ENCODE measurements at regions not wholly inside any gene's neighbourhood (a gene's known extent, or its start where the extent isn't known, plus 50 kb on each side); places are given as distances from the start of the nearest gene placed in this dataset.

DNA sequence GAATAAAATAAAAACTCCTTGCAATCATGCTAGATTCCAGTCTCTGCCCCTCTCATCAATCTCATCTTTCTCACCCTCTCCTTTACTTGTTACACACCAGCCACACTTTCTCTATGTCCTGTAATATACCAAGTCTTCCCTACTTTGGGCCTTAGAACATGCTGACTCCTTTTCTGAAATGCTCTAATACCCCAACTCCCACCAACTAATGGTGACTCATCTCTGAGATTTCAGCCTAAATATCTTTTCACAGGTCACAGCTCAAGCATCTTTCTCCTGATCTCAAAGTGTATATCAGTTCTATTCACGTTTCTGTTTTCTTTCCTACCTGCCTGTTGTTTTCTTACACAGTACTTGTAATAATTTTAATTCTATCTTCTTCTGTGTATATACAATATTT lies 378.9 kb upstream of the PRICKLE1 start:
- WGBS, 2 experiments (ENCODE audit: insufficient coverage in 2 of 2), result no CpG with 5 or more reads among the region's 1 CpG
- Histone ChIP-seq H3K36me3 (ENCODE audit: control insufficient read depth, insufficient read depth, low read length) (no peaks in the 10 kb centered on the region), H3K4me1 (ENCODE audit: control insufficient read depth, insufficient read depth, low read length, poor library complexity, severe bottlenecking) (peaks cover 9% of the 10 kb centered on the region), H3K4me3 (ENCODE audit: extremely low read depth, insufficient read depth, low read length, poor library complexity, severe bottlenecking) (no peak overlapping the region), H3K27ac (ENCODE audit: low read depth, low read length, severe bottlenecking) (no peak overlapping the region), H3K9me3 (ENCODE audit: control insufficient read depth, low read length) (no peaks in the 10 kb centered on the region)

DNA sequence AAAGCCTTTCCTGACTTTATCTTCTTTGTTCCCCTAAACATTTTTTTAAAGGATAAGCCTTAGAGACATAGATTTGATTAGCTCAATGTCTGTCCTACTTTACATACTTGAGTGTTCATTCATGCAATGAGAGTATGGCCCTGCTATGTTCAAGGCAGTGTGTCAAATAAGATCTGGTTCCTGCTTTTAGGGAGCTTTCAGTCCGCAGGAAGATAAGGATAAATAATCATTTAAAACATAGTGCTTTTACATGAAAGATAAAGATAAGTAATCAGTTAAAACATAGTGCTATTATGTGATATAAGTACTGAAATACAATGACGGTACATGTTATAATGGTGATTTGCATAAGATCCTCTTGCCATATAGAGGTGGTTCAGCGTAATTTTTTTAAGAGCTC lies 378.3 kb upstream of the PRICKLE1 start:
- no peak overlapping the region for H3K4me3 ChIP-seq (ENCODE audit: extremely low read depth, insufficient read depth, low read length, poor library complexity, severe bottlenecking)
- WGBS, 2 experiments (ENCODE audit: insufficient coverage in 2 of 2), result no CpG with 5 or more reads among the region's 3 CpGs
- no peaks in the 10 kb centered on the region for H3K9me3 ChIP-seq (ENCODE audit: control insufficient read depth, low read length)
- no peaks in the 10 kb centered on the region for H3K36me3 ChIP-seq (ENCODE audit: control insufficient read depth, insufficient read depth, low read length)
- H3K4me1 ChIP-seq (ENCODE audit: control insufficient read depth, insufficient read depth, low read length, poor library complexity, severe bottlenecking), result peaks cover 9% of the 10 kb centered on the region
- H3K27ac ChIP-seq (ENCODE audit: low read depth, low read length, severe bottlenecking), result no peak overlapping the region

DNA sequence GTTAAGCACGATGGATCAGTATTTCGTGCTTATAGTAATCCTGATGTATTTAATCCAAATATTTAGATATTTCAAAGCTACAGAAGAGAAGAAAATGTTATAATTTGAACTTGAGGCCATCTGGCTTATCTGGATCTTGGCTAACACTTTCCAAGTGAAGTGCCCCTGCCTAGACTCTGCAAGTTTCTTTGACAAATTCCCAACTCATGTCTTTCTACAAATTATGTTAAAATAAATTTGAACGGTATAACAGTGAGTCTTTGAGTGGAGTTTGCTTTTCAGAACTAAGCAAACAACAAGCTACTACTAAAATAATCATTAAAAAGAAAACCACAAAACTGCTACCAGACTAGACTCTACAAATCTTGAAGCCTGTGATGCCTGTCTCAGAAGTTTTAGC lies 374.4 kb upstream of the PRICKLE1 start:
- Histone ChIP-seq H3K4me3 (ENCODE audit: extremely low read depth, insufficient read depth, low read length, poor library complexity, severe bottlenecking) (no peak overlapping the region), H3K36me3 (ENCODE audit: control insufficient read depth, insufficient read depth, low read length) (no peaks in the 10 kb centered on the region), H3K27ac (ENCODE audit: low read depth, low read length, severe bottlenecking) (no peak overlapping the region), H3K4me1 (ENCODE audit: control insufficient read depth, insufficient read depth, low read length, poor library complexity, severe bottlenecking) (peaks cover 6% of the 10 kb centered on the region), H3K9me3 (ENCODE audit: control insufficient read depth, low read length) (no peaks in the 10 kb centered on the region)
- no CpG with 5 or more reads among the region's 3 CpGs for WGBS, 2 experiments (ENCODE audit: insufficient coverage in 2 of 2)

DNA sequence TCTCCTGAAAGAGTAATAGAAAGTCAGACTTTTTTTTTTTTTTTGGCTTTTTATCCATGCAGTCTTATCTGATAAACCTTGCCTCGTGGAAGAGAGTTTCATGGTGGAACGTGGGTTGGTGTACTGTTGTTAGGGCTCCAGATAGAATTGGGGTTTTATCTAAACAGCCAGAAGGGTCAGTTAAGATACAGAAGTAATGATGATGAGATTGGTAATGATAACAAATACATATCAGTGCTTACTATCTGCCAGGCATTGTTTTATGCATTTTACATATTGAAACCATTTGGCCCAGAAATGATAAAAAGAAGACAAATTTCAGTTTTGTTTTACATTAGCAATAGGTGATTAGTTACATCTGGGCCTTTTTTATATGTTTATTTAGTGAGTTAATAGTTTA lies 372.8 kb upstream of the PRICKLE1 start:
- no peak overlapping the region for H3K27ac ChIP-seq (ENCODE audit: low read depth, low read length, severe bottlenecking)
- no peaks in the 10 kb centered on the region for H3K9me3 ChIP-seq (ENCODE audit: control insufficient read depth, low read length)
- 80% methylated on average over 1 to 2 of the region's 2 CpGs for WGBS, 2 experiments (ENCODE audit: insufficient coverage in 2 of 2)
- no peak overlapping the region for H3K4me3 ChIP-seq (ENCODE audit: extremely low read depth, insufficient read depth, low read length, poor library complexity, severe bottlenecking)
- H3K4me1 ChIP-seq (ENCODE audit: control insufficient read depth, insufficient read depth, low read length, poor library complexity, severe bottlenecking), result no peaks in the 10 kb centered on the region
- no peaks in the 10 kb centered on the region for H3K36me3 ChIP-seq (ENCODE audit: control insufficient read depth, insufficient read depth, low read length)

DNA sequence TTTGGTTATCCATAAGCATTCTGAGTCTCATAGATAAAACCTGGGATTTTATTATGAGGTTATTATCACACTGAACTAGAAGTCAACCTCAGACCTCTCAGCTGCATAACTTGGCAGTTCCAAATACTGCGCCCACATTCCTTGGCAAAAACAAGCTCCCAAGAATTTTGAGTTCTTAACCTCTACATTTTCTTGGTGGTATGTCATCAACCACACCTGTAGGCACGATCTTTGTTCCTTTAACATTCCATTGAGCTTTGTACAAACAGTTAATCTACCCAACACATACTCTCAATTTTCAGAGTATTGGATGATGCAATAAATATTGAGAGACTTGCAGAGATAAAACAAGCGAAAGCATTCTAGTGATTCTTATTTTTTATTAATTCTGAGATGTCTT lies 371.8 kb upstream of the PRICKLE1 start:
- Histone ChIP-seq H3K36me3 (ENCODE audit: control insufficient read depth, insufficient read depth, low read length) (no peaks in the 10 kb centered on the region), H3K27ac (ENCODE audit: low read depth, low read length, severe bottlenecking) (no peak overlapping the region), H3K4me3 (ENCODE audit: extremely low read depth, insufficient read depth, low read length, poor library complexity, severe bottlenecking) (no peak overlapping the region), H3K4me1 (ENCODE audit: control insufficient read depth, insufficient read depth, low read length, poor library complexity, severe bottlenecking) (no peaks in the 10 kb centered on the region), H3K9me3 (ENCODE audit: control insufficient read depth, low read length) (no peaks in the 10 kb centered on the region)
- WGBS, 2 experiments (ENCODE audit: insufficient coverage in 2 of 2), result 100% methylated on average over 1 of the region's 3 CpGs

DNA sequence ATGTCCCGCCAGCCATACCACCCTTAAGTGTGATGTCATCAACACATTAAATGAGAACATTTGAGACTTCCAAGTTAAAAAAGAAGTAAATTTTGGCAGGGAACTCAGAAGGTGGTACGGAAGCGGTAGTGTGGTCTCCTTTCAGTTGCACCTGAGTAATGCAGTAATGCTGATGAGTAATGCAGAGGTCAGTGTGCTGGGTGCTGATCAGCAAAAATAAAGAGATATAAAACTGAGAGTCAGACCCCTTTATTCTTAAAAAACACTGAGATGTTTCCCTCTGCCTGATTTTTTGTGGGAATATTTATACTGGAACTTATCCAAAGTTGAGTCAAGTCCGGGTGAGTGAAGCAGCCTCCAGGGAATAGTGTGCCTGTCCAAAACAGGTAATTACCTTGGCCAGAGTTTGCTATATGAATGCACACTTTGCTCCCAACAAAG lies 370.6 kb upstream of the PRICKLE1 start:
- 94 to 97% methylated on average over 3 of the region's 4 CpGs for WGBS, 2 experiments (ENCODE audit: insufficient coverage in 2 of 2)

DNA sequence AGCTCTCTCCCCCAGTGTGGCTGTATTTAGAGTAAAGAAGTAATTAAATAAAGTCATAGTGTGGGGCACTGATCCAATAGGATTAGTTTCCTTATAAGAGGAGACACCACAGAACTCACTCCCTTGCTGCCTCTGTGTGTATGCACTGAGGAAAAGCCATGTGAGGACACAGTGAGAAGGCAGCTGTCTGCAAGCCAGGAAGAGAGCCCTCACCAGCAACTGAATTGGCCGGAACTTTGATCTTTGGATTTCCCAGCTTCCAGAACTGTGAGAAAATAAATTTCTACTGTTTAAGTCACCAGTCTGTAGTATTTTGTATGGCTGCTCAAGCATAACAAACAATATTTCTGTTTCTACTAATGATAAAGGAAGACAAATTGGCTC lies 368.7 kb upstream of the PRICKLE1 start:
- Histone ChIP-seq H3K27ac (ENCODE audit: low read depth, low read length, severe bottlenecking) (no peak overlapping the region), H3K4me1 (ENCODE audit: control insufficient read depth, insufficient read depth, low read length, poor library complexity, severe bottlenecking) (no peaks in the 10 kb centered on the region), H3K36me3 (ENCODE audit: control insufficient read depth, insufficient read depth, low read length) (no peaks in the 10 kb centered on the region), H3K9me3 (ENCODE audit: control insufficient read depth, low read length) (peaks cover under 1% of the 10 kb centered on the region), H3K4me3 (ENCODE audit: extremely low read depth, insufficient read depth, low read length, poor library complexity, severe bottlenecking) (no peak overlapping the region)
- WGBS, 2 experiments (ENCODE audit: insufficient coverage in 2 of 2), result 100% methylated on average over 1 of the region's 1 CpG; no CpG with 5 or more reads in 1 of the 2 experiments

More for the DNA sequence above, 370.6 kb upstream of the PRICKLE1 start:
- H3K4me3 ChIP-seq (ENCODE audit: extremely low read depth, insufficient read depth, low read length, poor library complexity, severe bottlenecking), result no peak overlapping the region
- H3K9me3 ChIP-seq (ENCODE audit: control insufficient read depth, low read length), result no peaks in the 10 kb centered on the region
- no peak overlapping the region for H3K27ac ChIP-seq (ENCODE audit: low read depth, low read length, severe bottlenecking)
- H3K36me3 ChIP-seq (ENCODE audit: control insufficient read depth, insufficient read depth, low read length), result no peaks in the 10 kb centered on the region
- no peaks in the 10 kb centered on the region for H3K4me1 ChIP-seq (ENCODE audit: control insufficient read depth, insufficient read depth, low read length, poor library complexity, severe bottlenecking)

DNA sequence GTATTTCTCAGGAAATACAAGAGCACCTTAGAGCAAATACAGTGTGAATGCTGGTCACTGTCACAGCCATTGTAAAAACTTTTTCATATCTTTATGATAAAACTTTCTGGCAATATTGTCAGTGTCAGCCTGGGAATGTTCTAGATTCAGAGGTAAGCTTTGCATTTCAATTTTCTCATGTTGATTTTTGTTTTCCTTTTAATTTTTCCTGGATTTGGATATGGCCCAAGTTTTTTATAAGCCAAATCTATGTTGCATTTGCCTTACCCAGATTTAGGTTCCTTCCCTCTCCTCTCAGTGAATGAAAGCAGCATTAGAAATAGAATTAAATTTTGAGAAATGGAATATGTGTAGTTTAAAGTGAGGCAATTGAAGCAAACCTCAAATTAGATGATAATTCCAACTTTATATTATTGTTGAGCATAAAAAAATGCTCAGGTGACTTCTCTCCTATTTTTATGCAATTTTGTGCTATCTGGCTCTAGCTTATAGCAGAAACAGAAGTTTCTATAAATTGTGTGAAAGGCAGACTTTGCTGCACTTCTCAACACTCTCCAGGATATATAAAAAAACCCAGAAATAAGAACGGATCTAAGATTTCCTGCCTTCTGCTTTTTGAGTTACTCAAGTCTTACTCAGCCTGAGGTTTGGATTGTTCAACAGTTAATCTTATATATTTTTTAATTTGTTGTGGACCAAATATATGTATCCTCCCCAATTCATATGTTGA lies 368.2 kb upstream of the PRICKLE1 start:
- H3K27ac ChIP-seq (ENCODE audit: low read depth, low read length, severe bottlenecking), result no peak overlapping the region
- H3K9me3 ChIP-seq (ENCODE audit: control insufficient read depth, low read length), result peaks cover 3% of the 10 kb centered on the region
- no peak overlapping the region for H3K4me3 ChIP-seq (ENCODE audit: extremely low read depth, insufficient read depth, low read length, poor library complexity, severe bottlenecking)
- no CpG with 5 or more reads among the region's 1 CpG for WGBS, 2 experiments (ENCODE audit: insufficient coverage in 2 of 2)
- no peaks in the 10 kb centered on the region for H3K36me3 ChIP-seq (ENCODE audit: control insufficient read depth, insufficient read depth, low read length)
- H3K4me1 ChIP-seq (ENCODE audit: control insufficient read depth, insufficient read depth, low read length, poor library complexity, severe bottlenecking), result no peaks in the 10 kb centered on the region

DNA sequence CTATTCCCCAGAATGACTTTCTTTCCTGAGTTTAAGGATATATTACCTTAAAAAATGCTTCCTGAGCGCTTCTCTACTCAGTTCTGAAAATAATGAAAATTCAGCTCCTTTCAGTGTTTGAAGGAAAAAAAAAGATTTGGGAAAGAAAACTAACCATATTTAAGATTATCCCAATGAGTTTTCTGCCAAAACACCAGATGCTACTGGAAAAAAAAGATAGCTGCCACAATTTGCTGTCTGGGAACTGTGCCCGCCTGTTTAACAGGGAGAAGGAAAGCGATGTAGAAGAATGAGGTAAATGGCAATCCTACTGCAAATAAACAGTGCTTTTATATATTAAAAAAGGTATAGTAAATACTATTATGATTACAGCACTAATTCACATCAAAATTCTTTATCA lies 367.6 kb upstream of the PRICKLE1 start:
- no CpG with 5 or more reads among the region's 3 CpGs for WGBS, 2 experiments (ENCODE audit: insufficient coverage in 2 of 2)
- no peak overlapping the region for H3K27ac ChIP-seq (ENCODE audit: low read depth, low read length, severe bottlenecking)
- H3K9me3 ChIP-seq (ENCODE audit: control insufficient read depth, low read length), result peaks cover 3% of the 10 kb centered on the region
- H3K36me3 ChIP-seq (ENCODE audit: control insufficient read depth, insufficient read depth, low read length), result no peaks in the 10 kb centered on the region
- H3K4me3 ChIP-seq (ENCODE audit: extremely low read depth, insufficient read depth, low read length, poor library complexity, severe bottlenecking), result no peak overlapping the region
- no peaks in the 10 kb centered on the region for H3K4me1 ChIP-seq (ENCODE audit: control insufficient read depth, insufficient read depth, low read length, poor library complexity, severe bottlenecking)

DNA sequence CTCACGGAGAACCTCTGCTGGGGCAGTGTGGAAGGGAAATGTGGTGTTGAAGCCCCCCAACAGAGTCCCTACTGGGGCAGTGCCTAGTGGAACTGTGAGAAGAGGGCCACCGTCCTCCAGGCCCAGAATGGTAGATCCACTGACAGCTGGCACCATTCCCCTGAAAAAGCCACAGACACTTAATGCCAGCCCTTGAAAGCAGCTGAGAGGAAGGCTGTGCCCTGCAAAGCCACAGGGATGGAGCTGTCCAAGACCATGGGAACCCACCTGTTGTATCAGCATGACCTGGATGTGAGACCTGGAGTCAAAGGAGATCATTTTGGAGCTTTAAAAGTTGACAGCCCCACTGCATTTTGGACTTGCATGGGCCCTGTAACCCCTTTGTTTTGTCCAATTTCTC lies 363.5 kb upstream of the PRICKLE1 start:
- WGBS, 2 experiments (ENCODE audit: insufficient coverage in 2 of 2), result 83 to 100% methylated on average over 1 of the region's 2 CpGs
- Histone ChIP-seq H3K9me3 (ENCODE audit: control insufficient read depth, low read length) (peaks cover 4% of the 10 kb centered on the region), H3K36me3 (ENCODE audit: control insufficient read depth, insufficient read depth, low read length) (no peaks in the 10 kb centered on the region), H3K27ac (ENCODE audit: low read depth, low read length, severe bottlenecking) (no peak overlapping the region), H3K4me1 (ENCODE audit: control insufficient read depth, insufficient read depth, low read length, poor library complexity, severe bottlenecking) (peaks cover 4% of the 10 kb centered on the region), H3K4me3 (ENCODE audit: extremely low read depth, insufficient read depth, low read length, poor library complexity, severe bottlenecking) (no peak overlapping the region)

DNA sequence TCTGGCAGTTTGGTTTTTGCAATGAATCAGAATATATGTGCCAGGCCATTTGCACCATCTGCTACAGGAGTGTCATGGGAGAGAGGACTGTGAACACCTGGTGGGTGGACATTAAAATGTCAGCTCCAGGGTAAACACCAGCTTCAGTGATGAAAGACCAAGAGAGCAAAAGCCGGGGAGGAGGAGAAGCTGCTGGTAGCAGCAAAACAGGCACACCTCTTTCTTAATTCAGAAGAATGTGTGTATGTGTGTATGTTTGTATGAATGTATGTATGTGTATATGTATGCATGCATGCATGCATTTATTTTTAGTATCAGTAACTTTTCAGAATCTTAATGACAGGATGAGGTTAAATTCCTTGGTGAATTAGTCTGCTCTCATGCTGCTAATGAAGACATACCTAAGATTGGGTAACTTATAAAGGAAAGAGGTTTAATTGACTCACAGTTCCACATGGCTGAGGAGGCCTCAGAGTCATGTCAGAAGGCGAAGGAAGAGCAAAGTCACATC lies 357.4 kb upstream of the PRICKLE1 start:
- WGBS, 2 experiments (ENCODE audit: insufficient coverage in 2 of 2), result 93 to 100% methylated on average over 1 to 2 of the region's 2 CpGs
- Histone ChIP-seq H3K27ac (ENCODE audit: low read depth, low read length, severe bottlenecking) (no peak overlapping the region), H3K4me3 (ENCODE audit: extremely low read depth, insufficient read depth, low read length, poor library complexity, severe bottlenecking) (no peak overlapping the region), H3K9me3 (ENCODE audit: control insufficient read depth, low read length) (peaks cover 24% of the 10 kb centered on the region), H3K36me3 (ENCODE audit: control insufficient read depth, insufficient read depth, low read length) (no peaks in the 10 kb centered on the region), H3K4me1 (ENCODE audit: control insufficient read depth, insufficient read depth, low read length, poor library complexity, severe bottlenecking) (peaks cover 4% of the 10 kb centered on the region)

Data from mesodermal cell (in vitro differentiated cells).